ENCODE measurements at regions not wholly inside any gene's neighbourhood (a gene's known extent, or its start where the extent isn't known, plus 50 kb on each side); places are given as distances from the start of the nearest gene placed in this dataset.

GRCh38 chr18:56270671-56271250, 367.6 kb downstream of the TXNL1 start:
- TF ChIP-seq CTCF (IDR thresholded peaks at IDR 0.05) (no peak), POLR2A (IDR thresholded peaks at IDR 0.05) (no peak)
